H9 (cell line): ENCODE measurements at regions not wholly inside any gene's neighbourhood (a gene's known extent, or its start where the extent isn't known, plus 50 kb on each side); places are given as distances from the start of the nearest gene placed in this dataset.

Source experiments
- DNase-seq: peaks from one replicate; pipeline ENCODE4 v3.0.0-alpha.2; 2017
- H2AFZ ChIP-seq: one replicate; pipeline ENCODE4 v1.6.1; 2013; ENCODE audit warnings: mild to moderate bottlenecking, low read length, control low read depth, moderate library complexity
- H2AK5ac ChIP-seq: 2 replicates; pipeline ENCODE4 v1.6.1; 2013; ENCODE audit warnings: low read length, control low read depth, mixed read lengths; ENCODE audit not compliant: insufficient read length
- H2BK120ac ChIP-seq: one replicate; pipeline ENCODE4 v1.6.1; 2013; ENCODE audit warnings: low read depth, mild to moderate bottlenecking, low read length, control low read depth, inconsistent platforms; ENCODE audit not compliant: poor library complexity, severe bottlenecking
- H2BK12ac ChIP-seq: 2 replicates; pipeline ENCODE4 v1.6.1; 2013; ENCODE audit warnings: low read length, control low read depth, mixed read lengths, low read depth; ENCODE audit not compliant: insufficient read length
- H2BK15ac ChIP-seq: 2 replicates; pipeline ENCODE4 v1.6.1; 2013; ENCODE audit warnings: low read depth, low read length, control low read depth
- H2BK20ac ChIP-seq: one replicate; pipeline ENCODE4 v1.6.1; 2013; ENCODE audit warnings: low read depth, mild to moderate bottlenecking, low read length, control low read depth, inconsistent platforms; ENCODE audit not compliant: poor library complexity, severe bottlenecking
- H2BK5ac ChIP-seq: 2 replicates; pipeline ENCODE4 v1.6.1; 2013; ENCODE audit warnings: low read length, control low read depth, mixed read lengths; ENCODE audit not compliant: insufficient read length
- H3K14ac ChIP-seq: 2 replicates; pipeline ENCODE4 v1.6.1; 2013; ENCODE audit warnings: low read length, control low read depth; ENCODE audit not compliant: insufficient read depth
- H3K18ac ChIP-seq: 2 replicates; pipeline ENCODE4 v1.6.1; 2013; ENCODE audit warnings: low read depth, mild to moderate bottlenecking, mixed read lengths, low read length, control low read depth; ENCODE audit not compliant: insufficient read length
- H3K23ac ChIP-seq: 2 replicates; pipeline ENCODE4 v1.6.1; 2013; ENCODE audit warnings: low read length, control low read depth, mixed read lengths, low read depth; ENCODE audit not compliant: insufficient read length
- H3K23me2 ChIP-seq: 2 replicates; pipeline ENCODE4 v1.6.1; 2013; ENCODE audit warnings: low read depth, mild to moderate bottlenecking, mixed read lengths, low read length, control low read depth; ENCODE audit not compliant: insufficient read length, poor library complexity, severe bottlenecking
- H3K27ac ChIP-seq: 2 replicates; pipeline ENCODE4 v1.5.1; 2013; ENCODE audit warnings: low read length, control low read depth, mixed read lengths, low read depth; ENCODE audit not compliant: insufficient read length
- H3K27me3 ChIP-seq: 2 replicates; pipeline ENCODE4 v1.6.1; 2013; ENCODE audit warnings: low read length, control low read depth, inconsistent platforms; ENCODE audit not compliant: insufficient read depth
- H3K4ac ChIP-seq: 2 replicates; pipeline ENCODE4 v1.6.1; 2013; ENCODE audit warnings: low read depth, mild to moderate bottlenecking, control low read depth, inconsistent platforms, low read length, moderate library complexity
- H3K4me1 ChIP-seq: 2 replicates; pipeline ENCODE4 v1.6.1; 2013; ENCODE audit warnings: low read length, control low read depth, inconsistent platforms; ENCODE audit not compliant: insufficient read depth
- H3K4me2 ChIP-seq: 2 replicates; pipeline ENCODE4 v1.6.1; 2013; ENCODE audit warnings: low read length, control low read depth, mixed read lengths; ENCODE audit not compliant: insufficient read length, insufficient read depth
- H3K56ac ChIP-seq: 2 replicates; pipeline ENCODE4 v1.6.1; 2013; ENCODE audit warnings: low read depth, mild to moderate bottlenecking, mixed read lengths, low read length, control low read depth; ENCODE audit not compliant: insufficient read length
- H3K79me1 ChIP-seq: 2 replicates; pipeline ENCODE4 v1.6.1; 2013; ENCODE audit warnings: low read depth, mild to moderate bottlenecking, moderate library complexity, low read length, control low read depth, inconsistent platforms; ENCODE audit not compliant: insufficient read depth, poor library complexity, severe bottlenecking
- H3K79me2 ChIP-seq: 2 replicates; pipeline ENCODE4 v1.6.1; 2013; ENCODE audit warnings: low read length, control low read depth, inconsistent platforms; ENCODE audit not compliant: insufficient read depth
- H3K9ac ChIP-seq: 2 replicates; pipeline ENCODE4 v1.6.1; 2013; ENCODE audit warnings: low read length, control low read depth, mixed read lengths; ENCODE audit not compliant: insufficient read length; ENCODE audit errors: extremely low read depth
- H3K9me3 ChIP-seq: one replicate; pipeline ENCODE4 v1.6.1; 2013; ENCODE audit warnings: low read depth, low read length, inconsistent platforms; ENCODE audit not compliant: control insufficient read depth
- H3T11ph ChIP-seq: one replicate; pipeline ENCODE4 v1.6.1; 2013; ENCODE audit warnings: mild to moderate bottlenecking, low read length, control low read depth, inconsistent platforms
- H4K20me1 ChIP-seq: one replicate; pipeline ENCODE4 v1.6.1; 2013; ENCODE audit not compliant: control insufficient read depth, insufficient read length, insufficient read depth
- H4K5ac ChIP-seq: 2 replicates; pipeline ENCODE4 v1.6.1; 2013; ENCODE audit warnings: low read depth, mild to moderate bottlenecking, mixed read lengths, low read length, control low read depth; ENCODE audit not compliant: insufficient read length
- H4K8ac ChIP-seq: replicated peaks from 2 replicates; pipeline ENCODE4 v1.6.1; 2013; ENCODE audit warnings: low read length, control low read depth, mixed read lengths, low read depth; ENCODE audit not compliant: insufficient read length
- H4K91ac ChIP-seq: 2 replicates; pipeline ENCODE4 v1.6.1; 2013; ENCODE audit warnings: low read depth, mild to moderate bottlenecking, moderate library complexity, mixed read lengths, low read length, control low read depth; ENCODE audit not compliant: insufficient read length
- H3K27ac Mint-ChIP-seq, 3 experiments: 2 replicates in 2 of 3; 3 replicates in 1 of 3; pipeline ENCODE4 v1.8.0; 2020 to 2021; ENCODE audit warnings: mixed read lengths in 3 of 3, mild to moderate bottlenecking in 1 of 3, moderate library complexity in 1 of 3
- H3K27me3 Mint-ChIP-seq: 2 replicates; pipeline ENCODE4 v1.8.0; 2021; ENCODE audit warnings: low read depth, mild to moderate bottlenecking, moderate library complexity, mixed read lengths
- H3K36me3 Mint-ChIP-seq, 3 experiments: 2 replicates in 2 of 3; 3 replicates in 1 of 3; pipeline ENCODE4 v1.8.0; 2020 to 2021; ENCODE audit warnings: low read depth in 3 of 3, mixed read lengths in 3 of 3; ENCODE audit not compliant: insufficient read depth in 1 of 3
- H3K4me1 Mint-ChIP-seq, 2 experiments: 2 replicates each; pipeline ENCODE4 v1.8.0; 2020; ENCODE audit warnings: mixed read lengths in 2 of 2
- H3K4me3 Mint-ChIP-seq, 2 experiments: 2 replicates in 1 of 2; 3 replicates in 1 of 2; pipeline ENCODE4 v1.8.0; 2020 to 2021; ENCODE audit warnings: mild to moderate bottlenecking in 2 of 2, mixed read lengths in 2 of 2, moderate library complexity in 1 of 2
- H3K9me3 Mint-ChIP-seq, 2 experiments: 2 replicates in 1 of 2; 3 replicates in 1 of 2; pipeline ENCODE4 v1.8.0; 2020; ENCODE audit warnings: mild to moderate bottlenecking in 2 of 2, mixed read lengths in 2 of 2, moderate library complexity in 1 of 2
- CTCF ChIP-seq: fragments of 200-600 bp; sonication (generic); conservative IDR thresholded peaks from 3 replicates; pipeline ENCODE4 v1.8.0; 2021; ENCODE audit warnings: antibody characterized with exemption, mild to moderate bottlenecking
- WGBS: extraction: QIAGEN DNeasy Blood & Tissue Kit; methylation state at CpG from one replicate; pipeline ENCODE4 v1.1.7; 2013; ENCODE audit warnings: missing lambda C conversion rate, low lambda C conversion rate, mixed read lengths; ENCODE audit not compliant: insufficient read length; ENCODE audit errors: extremely low coverage; 5-methylcytosine and 5-hydroxymethylcytosine counted together

- no peak overlapping the region for H4K91ac ChIP-seq
- H2BK120ac ChIP-seq = no peak overlapping the region
- no peak for DNase-seq
- H3K36me3 Mint-ChIP-seq = peaks cover 0 to 8% (median 0%) of the 10 kb centered on the region in 3 experiments; a peak in 1 of 7 replicates
- no peaks in the 10 kb centered on the region for H3K79me1 ChIP-seq
- no peak overlapping the region for H3K14ac ChIP-seq
- no peak overlapping the region for H3K18ac ChIP-seq
- no peak for TF ChIP-seq CTCF
- H2BK15ac ChIP-seq = no peak overlapping the region
- H3K4me3 Mint-ChIP-seq = no peak overlapping the region
- H3K4ac ChIP-seq = no peak overlapping the region
- no CpG with 5 or more reads among the region's 6 CpGs for WGBS
- no peak overlapping the region for H3K56ac ChIP-seq
- no peak overlapping the region for H2AFZ ChIP-seq
- no peaks in the 10 kb centered on the region for H3K9me3 ChIP-seq
- no peak overlapping the region for H3T11ph ChIP-seq
- no peaks in the 10 kb centered on the region for H3K23me2 ChIP-seq
- H3K27ac ChIP-seq = no peak overlapping the region
- H2BK20ac ChIP-seq = no peak overlapping the region
- H3K27ac Mint-ChIP-seq = no peak overlapping the region
- H3K9me3 Mint-ChIP-seq = no peaks in the 10 kb centered on the region
- no peaks in the 10 kb centered on the region for H4K20me1 ChIP-seq
- no peak overlapping the region for H4K8ac ChIP-seq
- no peak overlapping the region for H3K4me2 ChIP-seq
- H3K4me1 ChIP-seq = no peaks in the 10 kb centered on the region; the same call in 1 of the 2 replicates
- H3K27me3 Mint-ChIP-seq = no peaks in the 10 kb centered on the region
- H3K23ac ChIP-seq = no peak overlapping the region
- H2BK5ac ChIP-seq = no peak overlapping the region
- H4K5ac ChIP-seq = no peak overlapping the region
- no peaks in the 10 kb centered on the region for H3K27me3 ChIP-seq
- H2AK5ac ChIP-seq = no peak overlapping the region
- H3K79me2 ChIP-seq = no peaks in the 10 kb centered on the region
- H2BK12ac ChIP-seq = no peak overlapping the region
- no peak overlapping the region for H3K9ac ChIP-seq
- peaks cover 27 to 28% of the 10 kb centered on the region in 2 experiments for H3K4me1 Mint-ChIP-seq
Observed at GRCh38 chr5:125117566-125117965, 371.1 kb upstream of the ZNF608 start.
